Glutamatergic neuron (in vitro differentiated cells): ENCODE measurements at regions not wholly inside any gene's neighbourhood (a gene's known extent, or its start where the extent isn't known, plus 50 kb on each side); places are given as distances from the start of the nearest gene placed in this dataset.
A peak's percentile ranks its signal among the peaks of the same experiment; 100 is the strongest.

Source experiments
- DNase-seq: peaks from one replicate; pipeline ENCODE4 v3.0.0; 2022
- H3K27ac Mint-ChIP-seq: one replicate; pipeline ENCODE4 v1.8.0; 2020; ENCODE audit warnings: mild to moderate bottlenecking, mixed read lengths, inconsistent platforms; ENCODE audit not compliant: unreplicated experiment
- H3K27me3 Mint-ChIP-seq: one replicate; pipeline ENCODE4 v1.8.0; 2020; ENCODE audit warnings: mild to moderate bottlenecking, moderate library complexity, mixed read lengths, inconsistent platforms; ENCODE audit not compliant: unreplicated experiment
- H3K36me3 Mint-ChIP-seq: one replicate; pipeline ENCODE4 v1.8.0; 2020; ENCODE audit warnings: mild to moderate bottlenecking, mixed read lengths, inconsistent platforms; ENCODE audit not compliant: unreplicated experiment
- H3K4me1 Mint-ChIP-seq: one replicate; pipeline ENCODE4 v1.8.0; 2020; ENCODE audit warnings: mild to moderate bottlenecking, low read depth, mixed read lengths, inconsistent platforms; ENCODE audit not compliant: unreplicated experiment
- H3K4me3 Mint-ChIP-seq: one replicate; pipeline ENCODE4 v1.8.0; 2020; ENCODE audit warnings: mild to moderate bottlenecking, mixed read lengths, inconsistent platforms; ENCODE audit not compliant: unreplicated experiment
- H3K9me3 Mint-ChIP-seq: one replicate; pipeline ENCODE4 v1.8.0; 2020; ENCODE audit warnings: mild to moderate bottlenecking, moderate library complexity, mixed read lengths, inconsistent platforms; ENCODE audit not compliant: unreplicated experiment
- TF ChIP-seq, protein P1 (sequence below): fragments of 200-600 bp; sonication (generic); IDR thresholded peaks from one replicate; pipeline ENCODE4 v1.5.0; 2021; ENCODE audit not compliant: partially characterized antibody, unreplicated experiment

DNA sequence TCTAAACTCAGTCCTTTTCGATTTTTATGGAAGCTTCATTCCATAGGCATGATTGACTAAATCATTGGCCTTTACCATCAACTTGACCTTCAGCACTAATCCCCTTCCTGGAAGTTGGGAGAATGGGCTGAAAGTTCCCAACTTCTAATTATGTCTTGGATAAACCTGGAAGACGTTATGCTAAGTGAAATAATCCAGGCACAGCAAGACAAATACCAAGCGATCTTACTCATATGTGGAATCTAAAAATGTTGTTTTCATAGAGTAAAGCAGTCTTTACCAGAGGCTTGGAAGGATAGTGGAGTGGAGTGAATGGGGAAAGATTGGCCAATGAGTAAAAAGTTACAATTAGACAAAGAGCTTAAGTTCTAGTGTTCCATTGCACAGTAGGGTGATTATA lies 1453.2 kb downstream of the PLA2G4A start:
- Mint-ChIP-seq H3K36me3 (no peaks in the 10 kb centered on the region), H3K27ac (no peak overlapping the region), H3K4me1 (no peaks in the 10 kb centered on the region), H3K27me3 (no peaks in the 10 kb centered on the region), H3K4me3 (no peak overlapping the region), H3K9me3 (no peaks in the 10 kb centered on the region)
- no peak for DNase-seq
- TF ChIP-seq, protein P1, sequence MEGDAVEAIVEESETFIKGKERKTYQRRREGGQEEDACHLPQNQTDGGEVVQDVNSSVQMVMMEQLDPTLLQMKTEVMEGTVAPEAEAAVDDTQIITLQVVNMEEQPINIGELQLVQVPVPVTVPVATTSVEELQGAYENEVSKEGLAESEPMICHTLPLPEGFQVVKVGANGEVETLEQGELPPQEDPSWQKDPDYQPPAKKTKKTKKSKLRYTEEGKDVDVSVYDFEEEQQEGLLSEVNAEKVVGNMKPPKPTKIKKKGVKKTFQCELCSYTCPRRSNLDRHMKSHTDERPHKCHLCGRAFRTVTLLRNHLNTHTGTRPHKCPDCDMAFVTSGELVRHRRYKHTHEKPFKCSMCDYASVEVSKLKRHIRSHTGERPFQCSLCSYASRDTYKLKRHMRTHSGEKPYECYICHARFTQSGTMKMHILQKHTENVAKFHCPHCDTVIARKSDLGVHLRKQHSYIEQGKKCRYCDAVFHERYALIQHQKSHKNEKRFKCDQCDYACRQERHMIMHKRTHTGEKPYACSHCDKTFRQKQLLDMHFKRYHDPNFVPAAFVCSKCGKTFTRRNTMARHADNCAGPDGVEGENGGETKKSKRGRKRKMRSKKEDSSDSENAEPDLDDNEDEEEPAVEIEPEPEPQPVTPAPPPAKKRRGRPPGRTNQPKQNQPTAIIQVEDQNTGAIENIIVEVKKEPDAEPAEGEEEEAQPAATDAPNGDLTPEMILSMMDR = no peak

DNA sequence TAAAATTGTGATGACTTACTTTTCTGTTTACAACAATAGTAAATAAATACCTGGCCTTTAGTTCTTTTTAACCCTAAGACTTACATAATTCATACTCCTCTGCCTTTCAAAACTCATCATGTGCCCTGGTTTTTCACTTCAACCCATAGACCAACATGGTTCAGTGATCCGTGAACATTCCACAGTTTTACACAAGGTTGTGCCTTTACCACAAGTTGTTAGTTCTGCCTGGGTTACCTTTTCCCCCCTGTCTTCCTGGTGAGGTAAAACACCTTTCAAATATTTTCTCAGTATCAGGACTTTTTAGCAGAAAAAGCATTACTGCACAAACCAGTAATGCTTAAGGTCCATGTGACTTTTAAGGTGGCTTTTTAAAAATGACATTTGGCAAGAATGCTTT lies 1466.4 kb downstream of the PLA2G4A start:
- TF ChIP-seq, protein P1 = no peak
- no peak for DNase-seq
- Mint-ChIP-seq H3K36me3 (peaks cover 6% of the 10 kb centered on the region), H3K27me3 (no peaks in the 10 kb centered on the region), H3K27ac (no peak overlapping the region), H3K4me1 (peaks cover 14% of the 10 kb centered on the region), H3K4me3 (no peak overlapping the region), H3K9me3 (peaks cover 5% of the 10 kb centered on the region)

DNA sequence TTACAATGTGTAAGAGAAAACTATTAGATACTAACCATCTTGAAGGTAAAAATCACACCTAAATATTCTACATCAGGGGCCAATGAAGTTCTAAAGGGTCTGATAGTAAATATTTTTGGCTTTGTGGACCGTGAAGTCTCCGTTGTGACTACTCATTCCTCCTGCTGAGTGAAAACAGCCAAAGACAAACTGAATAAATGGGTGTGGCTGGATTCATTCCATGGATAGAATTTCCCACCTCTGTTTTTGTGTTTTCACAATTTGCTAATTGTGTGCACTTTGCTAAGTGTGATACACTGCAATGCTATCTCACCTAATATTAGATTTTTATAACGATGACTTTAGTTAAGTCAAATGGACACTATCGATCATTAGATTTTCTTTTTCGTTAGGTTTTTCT lies 1474.0 kb downstream of the PLA2G4A start:
- peaks cover 20% of the 10 kb centered on the region for H3K4me1 Mint-ChIP-seq
- H3K9me3 Mint-ChIP-seq = no peaks in the 10 kb centered on the region
- peaks cover 8% of the 10 kb centered on the region for H3K36me3 Mint-ChIP-seq
- DNase-seq = no peak
- TF ChIP-seq, protein P1 = no peak
- H3K27ac Mint-ChIP-seq = no peak overlapping the region
- H3K4me3 Mint-ChIP-seq = no peak overlapping the region
- H3K27me3 Mint-ChIP-seq = no peaks in the 10 kb centered on the region

DNA sequence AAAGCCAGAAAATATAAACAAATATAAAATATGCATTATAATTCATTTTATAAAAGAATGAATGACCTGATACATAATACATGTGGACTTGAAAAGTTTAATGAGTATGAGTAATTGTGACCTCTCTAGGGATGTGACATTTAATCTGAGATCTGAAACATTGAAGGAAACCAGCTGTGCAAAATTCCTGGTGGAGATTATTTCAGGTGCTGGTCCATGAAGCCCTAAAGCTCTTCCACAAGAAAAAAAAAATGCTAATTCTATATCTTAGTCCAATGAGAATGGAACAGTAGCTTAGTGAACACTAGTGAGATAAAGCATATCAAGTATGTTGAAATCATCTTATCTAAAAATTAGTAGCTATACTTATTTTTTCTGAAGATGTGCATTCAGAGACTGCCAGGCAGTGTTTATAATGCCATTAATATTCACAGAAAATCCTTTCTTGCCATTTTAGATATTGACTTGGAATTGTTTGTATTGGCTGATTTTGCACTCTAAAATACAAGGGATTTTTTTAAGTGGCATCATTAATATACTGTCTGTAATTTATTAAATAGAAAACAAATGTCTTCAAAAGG lies 1485.9 kb downstream of the PLA2G4A start:
- Mint-ChIP-seq H3K27ac (peak overlapping the region; percentile 34), H3K9me3 (peaks cover 1% of the 10 kb centered on the region), H3K36me3 (no peaks in the 10 kb centered on the region), H3K27me3 (no peaks in the 10 kb centered on the region), H3K4me1 (peaks cover 14% of the 10 kb centered on the region), H3K4me3 (peak overlapping the region; percentile 9)
- TF ChIP-seq, protein P1 = no peak
- DNase-seq = no peak

DNA sequence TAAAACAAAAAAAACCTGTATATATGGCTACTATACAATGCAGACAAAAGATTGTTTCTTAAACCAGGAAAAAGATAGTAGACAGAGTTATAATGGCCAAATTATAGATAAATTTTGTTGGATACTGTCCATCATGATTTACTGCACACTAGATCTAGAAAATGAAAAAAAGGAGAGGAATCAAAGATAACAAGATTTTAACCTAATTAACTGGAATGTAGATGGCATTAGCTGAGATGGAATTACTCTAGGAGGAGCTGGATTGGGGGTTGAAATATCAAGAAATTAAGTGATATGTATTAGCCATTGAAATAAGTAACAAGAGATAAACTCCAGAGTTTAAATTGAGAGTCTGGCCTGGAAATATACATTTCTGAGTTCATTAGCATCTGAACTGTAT lies 1489.1 kb downstream of the PLA2G4A start:
- H3K27ac Mint-ChIP-seq = no peak overlapping the region
- DNase-seq = no peak
- H3K4me3 Mint-ChIP-seq = no peak overlapping the region
- H3K27me3 Mint-ChIP-seq = no peaks in the 10 kb centered on the region
- H3K36me3 Mint-ChIP-seq = no peaks in the 10 kb centered on the region
- TF ChIP-seq, protein P1 = no peak
- H3K9me3 Mint-ChIP-seq = peaks cover 1% of the 10 kb centered on the region
- peaks cover 8% of the 10 kb centered on the region for H3K4me1 Mint-ChIP-seq
